Lung microvascular endothelial cell (primary cell): ENCODE measurements at regions not wholly inside any gene's neighbourhood (a gene's known extent, or its start where the extent isn't known, plus 50 kb on each side); places are given as distances from the start of the nearest gene placed in this dataset.
"Not testable (repeated sequence)": the region's sequence is repeated elsewhere in the genome, so short reads cannot be mapped to it uniquely, and the experiment has no call there.

Source experiments
- DNase-seq, 2 donors: peaks; one replicate each; pipeline versions ENCODE4 v3.0.0 to v3.0.0-alpha.2; 2010; ENCODE audit warnings: low read depth in 2 of 2

- no peak for DNase-seq
Measured at GRCh38 chr4:111031001-111031579, 408.2 kb upstream of the PITX2 start.

- DNase-seq, result no peak
Measured at GRCh38 chr4:111031596-111031995, 408.7 kb upstream of the PITX2 start.

GRCh38 chr4:111037591-111038360 is 414.9 kb upstream of the PITX2 start:
- no peak for DNase-seq

- DNase-seq, result no peak
Measured at GRCh38 chr4:111040904-111041303, 418.0 kb upstream of the PITX2 start.

GRCh38 chr4:111043286-111043685 is 420.4 kb upstream of the PITX2 start:
- DNase-seq, result no peak

- no peak for DNase-seq
Measured at GRCh38 chr4:111045992-111046391, 423.1 kb upstream of the PITX2 start.

- no peak for DNase-seq
Measured at GRCh38 chr4:111046811-111047210, 423.9 kb upstream of the PITX2 start.

- DNase-seq, result no peak
Measured at GRCh38 chr4:111048316-111048715, 425.4 kb upstream of the PITX2 start.

- no peak for DNase-seq
Measured at GRCh38 chr4:111064342-111064993, 441.6 kb upstream of the PITX2 start.

- no peak for DNase-seq
Measured at GRCh38 chr4:111066001-111066400, 443.1 kb upstream of the PITX2 start.

GRCh38 chr4:111066447-111066846 is 443.6 kb upstream of the PITX2 start:
- no peak for DNase-seq

GRCh38 chr4:111066887-111067286 is 444.0 kb upstream of the PITX2 start:
- no peak for DNase-seq

GRCh38 chr4:111068883-111069282 is 446.0 kb upstream of the PITX2 start:
- no peak for DNase-seq

GRCh38 chr4:111070390-111070789 is 447.5 kb upstream of the PITX2 start:
- DNase-seq, result no peak

GRCh38 chr4:111074523-111075114 is 451.7 kb upstream of the PITX2 start:
- no peak for DNase-seq

- DNase-seq, result not testable (repeated sequence)
Measured at GRCh38 chr4:111076299-111076698, 453.4 kb upstream of the PITX2 start.

GRCh38 chr4:111108153-111108552 is 485.3 kb upstream of the PITX2 start:
- no peak for DNase-seq

GRCh38 chr4:111113591-111113990 is 490.7 kb upstream of the PITX2 start:
- DNase-seq, result no peak

GRCh38 chr4:111115881-111116280 is 493.0 kb upstream of the PITX2 start:
- DNase-seq, result no peak

GRCh38 chr4:111120191-111120590 is 497.3 kb upstream of the PITX2 start:
- DNase-seq, result no peak

GRCh38 chr4:111126340-111126739 is 503.5 kb upstream of the PITX2 start:
- DNase-seq, result no peak

GRCh38 chr4:111127841-111128240 is 505.0 kb upstream of the PITX2 start:
- DNase-seq, result no peak
